ENCODE measurements at regions not wholly inside any gene's neighbourhood (a gene's known extent, or its start where the extent isn't known, plus 50 kb on each side); places are given as distances from the start of the nearest gene placed in this dataset.

GRCh38 chr16:59047114-59047513 is 313.0 kb upstream of the GOT2 start:
- Histone ChIP-seq H3F3A (ENCODE audit: insufficient read depth) (no peaks in the 10 kb centered on the region), H3K9me2 (replicated peaks; ENCODE audit: insufficient read depth, low read length) (no peaks in the 10 kb centered on the region), H3K4me3 (ENCODE audit: insufficient read depth, low read length, poor library complexity, severe bottlenecking) (no peak overlapping the region), H3K9ac (ENCODE audit: low read length) (no peak overlapping the region), H3K4me2 (ENCODE audit: low read depth, low read length, poor library complexity, severe bottlenecking) (no peak overlapping the region), H3K79me2 (ENCODE audit: insufficient read depth, low read length) (no peaks in the 10 kb centered on the region), H3K9me3 (ENCODE audit: insufficient read depth, low read length) (no peaks in the 10 kb centered on the region), H3K27ac (ENCODE audit: low read depth, low read length) (no peak overlapping the region), H2AFZ (ENCODE audit: low read depth, low read length, severe bottlenecking) (no peak overlapping the region), H4K20me1 (ENCODE audit: low read depth, low read length) (no peaks in the 10 kb centered on the region), H3K27me3 (ENCODE audit: low read length) (no peaks in the 10 kb centered on the region), H3K36me3 (ENCODE audit: low read length) (no peaks in the 10 kb centered on the region)
- no peak for TF ChIP-seq EZH2phosphoT487 (conservative IDR thresholded peaks at IDR 0.05; ENCODE audit: low read length)
- TF ChIP-seq CTCF (IDR thresholded peaks at IDR 0.05; ENCODE audit: insufficient read depth, low read length, poor library complexity, severe bottlenecking), result no peak

GRCh38 chr16:59046335-59046734 is 312.2 kb upstream of the GOT2 start:
- H3K27ac ChIP-seq (ENCODE audit: low read depth, low read length), result no peak overlapping the region
- H3K9me2 ChIP-seq (replicated peaks; ENCODE audit: insufficient read depth, low read length), result no peaks in the 10 kb centered on the region
- H3K79me2 ChIP-seq (ENCODE audit: insufficient read depth, low read length), result no peaks in the 10 kb centered on the region
- H3K9me3 ChIP-seq (ENCODE audit: insufficient read depth, low read length), result no peaks in the 10 kb centered on the region
- no peaks in the 10 kb centered on the region for H3K27me3 ChIP-seq (ENCODE audit: low read length)
- H3K9ac ChIP-seq (ENCODE audit: low read length), result no peak overlapping the region
- no peaks in the 10 kb centered on the region for H4K20me1 ChIP-seq (ENCODE audit: low read depth, low read length)
- no peak overlapping the region for H3K4me2 ChIP-seq (ENCODE audit: low read depth, low read length, poor library complexity, severe bottlenecking)
- H3K4me3 ChIP-seq (ENCODE audit: insufficient read depth, low read length, poor library complexity, severe bottlenecking), result no peak overlapping the region
- H3K36me3 ChIP-seq (ENCODE audit: low read length), result no peaks in the 10 kb centered on the region
- no peak for TF ChIP-seq EZH2phosphoT487 (conservative IDR thresholded peaks at IDR 0.05; ENCODE audit: low read length)
- H3F3A ChIP-seq (ENCODE audit: insufficient read depth), result no peaks in the 10 kb centered on the region
- no peak overlapping the region for H2AFZ ChIP-seq (ENCODE audit: low read depth, low read length, severe bottlenecking)

- Histone ChIP-seq H3K9me2 (replicated peaks; ENCODE audit: insufficient read depth, low read length) (no peaks in the 10 kb centered on the region), H3K27ac (ENCODE audit: low read depth, low read length) (no peak overlapping the region), H4K20me1 (ENCODE audit: low read depth, low read length) (no peaks in the 10 kb centered on the region), H3K4me3 (ENCODE audit: insufficient read depth, low read length, poor library complexity, severe bottlenecking) (no peak overlapping the region), H2AFZ (ENCODE audit: low read depth, low read length, severe bottlenecking) (no peak overlapping the region), H3K9ac (ENCODE audit: low read length) (no peak overlapping the region), H3K27me3 (ENCODE audit: low read length) (no peaks in the 10 kb centered on the region), H3K4me2 (ENCODE audit: low read depth, low read length, poor library complexity, severe bottlenecking) (no peak overlapping the region), H3F3A (ENCODE audit: insufficient read depth) (no peaks in the 10 kb centered on the region), H3K36me3 (ENCODE audit: low read length) (no peaks in the 10 kb centered on the region), H3K9me3 (ENCODE audit: insufficient read depth, low read length) (no peaks in the 10 kb centered on the region), H3K79me2 (ENCODE audit: insufficient read depth, low read length) (no peaks in the 10 kb centered on the region)
- TF ChIP-seq EZH2phosphoT487 (conservative IDR thresholded peaks at IDR 0.05; ENCODE audit: low read length) (no peak), CTCF (IDR thresholded peaks at IDR 0.05; ENCODE audit: insufficient read depth, low read length, poor library complexity, severe bottlenecking) (no peak)
Observed at GRCh38 chr16:59045501-59045900, 311.4 kb upstream of the GOT2 start.

GRCh38 chr16:59044616-59045015 is 310.5 kb upstream of the GOT2 start:
- Histone ChIP-seq H3K9me3 (ENCODE audit: insufficient read depth, low read length) (no peaks in the 10 kb centered on the region), H2AFZ (ENCODE audit: low read depth, low read length, severe bottlenecking) (no peak overlapping the region), H3K9ac (ENCODE audit: low read length) (no peak overlapping the region), H3K27me3 (ENCODE audit: low read length) (no peaks in the 10 kb centered on the region), H3K4me3 (ENCODE audit: insufficient read depth, low read length, poor library complexity, severe bottlenecking) (no peak overlapping the region), H3F3A (ENCODE audit: insufficient read depth) (no peaks in the 10 kb centered on the region), H3K36me3 (ENCODE audit: low read length) (no peaks in the 10 kb centered on the region), H3K79me2 (ENCODE audit: insufficient read depth, low read length) (no peaks in the 10 kb centered on the region), H3K4me2 (ENCODE audit: low read depth, low read length, poor library complexity, severe bottlenecking) (no peak overlapping the region), H3K9me2 (replicated peaks; ENCODE audit: insufficient read depth, low read length) (no peaks in the 10 kb centered on the region), H4K20me1 (ENCODE audit: low read depth, low read length) (no peaks in the 10 kb centered on the region), H3K27ac (ENCODE audit: low read depth, low read length) (no peak overlapping the region)
- TF ChIP-seq EZH2phosphoT487 (conservative IDR thresholded peaks at IDR 0.05; ENCODE audit: low read length) (no peak), CTCF (IDR thresholded peaks at IDR 0.05; ENCODE audit: insufficient read depth, low read length, poor library complexity, severe bottlenecking) (no peak)

Measured in SU-DHL-6 (cell line).